Gastrocnemius medialis (tissue), 4 donors: ENCODE measurements at regions not wholly inside any gene's neighbourhood (a gene's known extent, or its start where the extent isn't known, plus 50 kb on each side); places are given as distances from the start of the nearest gene placed in this dataset.

Experiments
- POLR2A ChIP-seq, 2 donors: fragments of 450-650 bp; IDR thresholded peaks; one replicate each; pipeline ENCODE4 v1.6.1; 2017; ENCODE audit warnings: antibody characterized with exemption in 2 of 2, mild to moderate bottlenecking in 2 of 2, moderate library complexity in 2 of 2
- TF ChIP-seq, protein P1 (sequence below), 5 experiments: fragments of 450-650 bp in 3 of 5; fragments of 200-600 bp in 2 of 5; sonication (generic) in 2 of 5; IDR thresholded peaks in 4 of 5; conservative IDR thresholded peaks in 1 of 5; 1 replicate in 4 of 5; 2 replicates in 1 of 5; pipeline ENCODE4 v1.5.1; 2016 to 2019; ENCODE audit warnings: antibody characterized with exemption in 5 of 5, mild to moderate bottlenecking in 3 of 5, moderate library complexity in 3 of 5

DNA sequence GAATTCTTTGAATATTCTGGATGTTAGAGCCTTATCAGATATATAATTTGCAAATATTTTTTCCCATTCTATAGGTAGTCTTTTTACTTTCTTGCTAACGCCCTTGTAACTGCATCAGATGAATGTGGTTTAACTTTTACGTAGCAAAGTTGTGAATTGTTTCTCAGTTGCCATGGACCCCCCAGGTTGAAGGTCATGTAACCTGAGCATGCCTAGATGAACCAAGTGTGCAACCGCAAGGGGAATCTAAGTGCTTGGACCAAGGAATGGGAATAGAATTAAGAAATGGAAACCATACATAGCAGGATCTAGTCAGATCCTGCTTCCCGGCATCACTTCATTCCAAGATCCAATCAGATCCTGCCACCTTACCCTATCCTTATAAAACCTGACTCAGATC, 65.1 kb upstream of the TNP1 start:
- TF ChIP-seq, protein P1, sequence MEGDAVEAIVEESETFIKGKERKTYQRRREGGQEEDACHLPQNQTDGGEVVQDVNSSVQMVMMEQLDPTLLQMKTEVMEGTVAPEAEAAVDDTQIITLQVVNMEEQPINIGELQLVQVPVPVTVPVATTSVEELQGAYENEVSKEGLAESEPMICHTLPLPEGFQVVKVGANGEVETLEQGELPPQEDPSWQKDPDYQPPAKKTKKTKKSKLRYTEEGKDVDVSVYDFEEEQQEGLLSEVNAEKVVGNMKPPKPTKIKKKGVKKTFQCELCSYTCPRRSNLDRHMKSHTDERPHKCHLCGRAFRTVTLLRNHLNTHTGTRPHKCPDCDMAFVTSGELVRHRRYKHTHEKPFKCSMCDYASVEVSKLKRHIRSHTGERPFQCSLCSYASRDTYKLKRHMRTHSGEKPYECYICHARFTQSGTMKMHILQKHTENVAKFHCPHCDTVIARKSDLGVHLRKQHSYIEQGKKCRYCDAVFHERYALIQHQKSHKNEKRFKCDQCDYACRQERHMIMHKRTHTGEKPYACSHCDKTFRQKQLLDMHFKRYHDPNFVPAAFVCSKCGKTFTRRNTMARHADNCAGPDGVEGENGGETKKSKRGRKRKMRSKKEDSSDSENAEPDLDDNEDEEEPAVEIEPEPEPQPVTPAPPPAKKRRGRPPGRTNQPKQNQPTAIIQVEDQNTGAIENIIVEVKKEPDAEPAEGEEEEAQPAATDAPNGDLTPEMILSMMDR (IDR thresholded peaks at IDR 0.05 in 4 of 5, conservative IDR thresholded peaks at IDR 0.05 in 1 of 5): no peak
- no peak for TF ChIP-seq POLR2A (IDR thresholded peaks at IDR 0.05)
